GM12874 (cell line): ENCODE measurements at regions not wholly inside any gene's neighbourhood (a gene's known extent, or its start where the extent isn't known, plus 50 kb on each side); places are given as distances from the start of the nearest gene placed in this dataset.

Source experiments
- TF ChIP-seq, protein P1 (sequence below): IDR thresholded peaks from 2 replicates; pipeline ENCODE4 v1.5.1; 2011; ENCODE audit warnings: low read depth, mild to moderate bottlenecking, control low read depth, low read length, moderate library complexity; ENCODE audit not compliant: insufficient read depth

DNA sequence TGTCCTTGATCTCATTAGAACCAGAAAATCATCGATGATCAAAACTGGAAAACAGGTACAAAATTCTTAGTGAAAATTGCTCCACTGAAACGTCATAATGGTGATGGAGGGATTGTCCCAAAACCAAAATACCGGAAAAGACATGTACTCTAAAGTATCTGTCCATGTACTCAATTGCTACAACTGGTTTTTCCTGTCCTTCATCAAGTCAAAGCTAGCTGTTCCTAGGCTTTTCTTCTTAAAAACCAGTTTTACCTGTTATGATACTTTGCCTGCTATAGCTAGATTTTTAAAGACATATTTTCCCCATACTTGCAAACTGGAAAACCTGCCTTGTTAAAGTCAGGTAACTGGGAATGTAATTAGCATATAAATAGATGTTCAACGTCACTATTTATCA is 50.5 kb upstream of the LRRC1 start:
- TF ChIP-seq, protein P1, sequence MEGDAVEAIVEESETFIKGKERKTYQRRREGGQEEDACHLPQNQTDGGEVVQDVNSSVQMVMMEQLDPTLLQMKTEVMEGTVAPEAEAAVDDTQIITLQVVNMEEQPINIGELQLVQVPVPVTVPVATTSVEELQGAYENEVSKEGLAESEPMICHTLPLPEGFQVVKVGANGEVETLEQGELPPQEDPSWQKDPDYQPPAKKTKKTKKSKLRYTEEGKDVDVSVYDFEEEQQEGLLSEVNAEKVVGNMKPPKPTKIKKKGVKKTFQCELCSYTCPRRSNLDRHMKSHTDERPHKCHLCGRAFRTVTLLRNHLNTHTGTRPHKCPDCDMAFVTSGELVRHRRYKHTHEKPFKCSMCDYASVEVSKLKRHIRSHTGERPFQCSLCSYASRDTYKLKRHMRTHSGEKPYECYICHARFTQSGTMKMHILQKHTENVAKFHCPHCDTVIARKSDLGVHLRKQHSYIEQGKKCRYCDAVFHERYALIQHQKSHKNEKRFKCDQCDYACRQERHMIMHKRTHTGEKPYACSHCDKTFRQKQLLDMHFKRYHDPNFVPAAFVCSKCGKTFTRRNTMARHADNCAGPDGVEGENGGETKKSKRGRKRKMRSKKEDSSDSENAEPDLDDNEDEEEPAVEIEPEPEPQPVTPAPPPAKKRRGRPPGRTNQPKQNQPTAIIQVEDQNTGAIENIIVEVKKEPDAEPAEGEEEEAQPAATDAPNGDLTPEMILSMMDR: no peak

DNA sequence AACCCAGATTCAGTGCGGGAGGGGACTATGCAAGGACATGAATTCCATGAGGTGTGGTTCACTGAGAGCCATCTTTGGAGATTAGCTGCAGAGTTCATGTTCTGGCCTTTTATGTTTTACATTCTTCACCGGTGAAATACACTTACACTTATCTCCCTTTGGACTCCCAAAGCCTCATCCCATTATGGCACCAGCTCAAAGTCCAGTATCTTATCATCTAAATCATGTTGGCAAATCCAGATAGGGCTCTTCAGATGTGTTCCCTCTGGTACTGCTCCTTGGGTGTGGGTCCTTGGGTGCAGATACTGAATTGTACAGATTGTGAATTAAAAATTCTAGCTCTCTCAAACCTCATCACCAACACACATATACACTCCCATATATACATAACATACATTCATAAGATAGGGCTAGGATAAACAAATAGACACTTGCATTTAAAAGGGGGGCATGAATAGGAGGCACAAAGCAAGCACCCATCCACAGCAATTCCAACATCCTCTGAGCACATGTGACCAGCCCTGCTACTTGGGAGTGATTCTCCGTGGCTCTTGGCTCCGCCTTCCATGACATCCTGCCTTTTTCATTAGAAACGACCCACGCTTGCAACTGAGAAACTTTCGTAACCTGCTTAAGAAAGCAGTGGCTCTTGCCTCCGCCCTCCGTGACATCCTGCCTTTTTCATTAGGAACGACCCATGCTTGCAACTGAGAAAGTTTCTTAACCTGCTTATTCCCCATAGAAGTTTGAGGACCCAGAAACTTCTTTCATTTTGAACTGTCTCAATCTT is 53.6 kb upstream of the LRRC1 start:
- TF ChIP-seq, protein P1: no peak

DNA sequence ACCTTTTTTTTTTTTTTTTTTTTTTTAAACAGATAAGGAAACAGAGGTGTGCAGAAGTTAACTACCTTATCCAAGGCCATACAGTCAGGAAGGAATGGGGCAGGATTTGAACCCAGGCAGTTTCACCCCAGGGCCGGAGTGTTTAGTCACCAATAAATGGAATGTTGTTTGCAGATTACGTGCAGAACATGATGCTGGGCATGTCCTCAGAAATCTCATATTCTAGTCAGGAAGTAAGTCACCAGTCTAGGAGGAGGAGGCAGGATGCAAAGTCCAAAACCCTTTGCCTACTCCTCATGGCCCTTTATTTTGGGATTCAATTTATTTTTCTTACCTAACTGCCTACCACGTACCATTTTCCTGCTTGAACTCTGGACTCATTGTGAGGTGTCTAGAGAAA is 57.1 kb upstream of the LRRC1 start:
- TF ChIP-seq, protein P1: no peak

DNA sequence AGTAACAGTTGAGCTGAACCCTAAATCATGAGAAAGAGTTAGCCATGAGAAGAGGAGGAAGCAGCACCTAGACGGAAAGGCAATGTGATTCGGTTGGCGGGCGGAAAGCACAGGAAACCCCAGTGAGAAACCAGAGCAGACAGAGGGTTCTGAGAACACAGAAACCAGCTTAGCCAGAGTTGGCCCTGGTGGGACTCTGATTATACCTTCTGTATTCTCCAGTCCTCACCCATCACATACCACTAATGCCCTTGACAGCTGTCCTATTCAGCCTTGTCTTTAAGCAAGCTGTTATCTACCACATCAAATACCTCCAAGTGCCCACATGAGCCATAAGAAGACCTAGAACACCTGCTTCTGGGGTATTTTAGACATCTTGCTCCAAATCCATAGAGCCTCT is 58.9 kb upstream of the LRRC1 start:
- TF ChIP-seq, protein P1: no peak

DNA sequence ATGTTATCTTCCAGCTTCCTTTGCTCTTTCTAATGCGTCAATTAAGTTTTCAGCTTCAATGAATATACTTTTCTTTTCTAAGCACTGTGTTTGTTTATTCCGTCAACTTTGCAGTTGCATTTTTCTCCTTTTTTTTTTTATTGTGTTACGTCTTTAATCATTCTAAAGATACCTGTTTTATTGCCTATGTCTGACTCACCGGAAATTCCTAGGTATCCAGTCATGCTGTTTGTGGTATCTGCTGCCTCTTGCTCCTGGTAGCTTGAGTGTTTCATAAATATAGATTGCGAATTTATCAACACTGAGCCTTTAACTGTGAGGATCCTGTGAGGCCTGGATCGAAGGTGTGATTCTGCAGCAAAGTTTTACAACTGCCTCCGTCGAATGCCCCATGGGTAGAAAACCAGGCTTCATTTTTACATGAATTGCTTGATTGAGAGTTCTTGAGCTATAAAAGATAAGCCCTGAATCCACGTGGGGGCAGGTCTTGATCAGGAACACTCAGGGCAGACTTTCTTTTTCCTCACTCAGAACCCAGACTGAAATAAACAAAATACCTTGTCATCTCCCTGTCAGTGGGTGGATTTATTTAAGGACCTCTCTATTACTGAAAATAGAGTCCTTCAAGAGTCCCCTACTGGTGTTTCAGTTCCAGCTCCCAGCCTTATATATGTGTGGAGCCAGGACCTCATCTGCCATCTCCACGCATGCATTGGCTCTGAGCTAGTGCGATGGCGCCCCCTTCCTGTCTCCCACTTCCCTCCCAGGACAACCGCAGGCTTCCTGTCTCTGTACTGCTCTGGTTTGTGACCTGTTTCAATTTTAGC is 60.1 kb upstream of the LRRC1 start:
- TF ChIP-seq, protein P1: peak; percentile 37

DNA sequence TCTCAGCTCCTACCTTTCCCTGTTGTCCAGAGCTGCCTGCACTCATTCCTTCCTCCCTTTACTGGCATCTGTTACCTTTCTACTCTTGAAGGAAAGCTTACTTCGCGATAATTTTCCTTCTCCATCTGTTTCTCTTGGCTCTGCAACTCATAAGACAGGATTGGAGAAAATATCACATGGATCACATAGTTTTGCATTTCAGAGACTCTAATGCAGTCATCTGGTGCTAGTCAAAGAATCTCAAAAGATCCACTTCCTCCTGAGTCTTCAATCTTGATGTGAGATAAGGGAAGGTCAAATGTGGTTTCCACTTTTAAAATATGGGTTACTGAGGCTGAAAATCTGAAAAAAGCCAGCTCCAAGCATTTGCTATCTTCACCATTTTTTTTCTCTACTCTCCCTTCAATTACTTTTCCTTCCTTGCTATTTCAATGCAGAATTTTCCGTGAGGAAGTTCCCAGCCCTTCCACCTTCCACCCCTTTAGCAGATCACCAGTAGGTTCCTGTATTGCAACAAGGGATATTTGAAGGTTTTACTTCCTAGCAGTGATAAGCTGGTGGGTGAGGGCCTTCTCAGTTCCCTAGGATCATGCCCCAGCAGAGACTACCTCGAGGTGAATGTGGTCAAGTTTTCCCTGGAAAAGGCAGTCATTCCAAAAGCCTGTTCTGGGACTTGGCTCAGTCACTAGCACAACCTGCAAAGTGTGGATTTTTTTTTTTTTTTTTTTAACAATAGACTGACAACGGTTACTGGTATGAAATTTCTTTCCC is 62.8 kb upstream of the LRRC1 start:
- TF ChIP-seq, protein P1: no peak

DNA sequence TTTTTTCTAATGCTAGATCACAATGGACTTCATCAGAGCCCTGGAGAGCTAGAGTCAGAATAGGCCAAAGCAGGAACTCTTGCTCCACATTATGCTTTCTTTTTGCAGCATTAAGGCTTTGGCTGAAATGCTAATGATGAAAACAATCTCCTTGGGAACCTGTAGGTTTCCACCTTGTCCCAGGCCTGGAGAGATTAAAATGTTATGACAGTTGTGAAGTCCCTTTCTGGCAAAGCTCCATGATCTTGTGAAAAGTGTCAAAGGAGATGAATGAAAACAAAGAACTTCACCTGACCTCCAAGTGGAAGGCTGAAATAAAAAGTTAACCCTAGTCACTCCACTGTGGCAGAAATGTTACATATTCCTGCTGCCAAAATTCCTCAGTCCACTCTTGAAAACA is 64.0 kb upstream of the LRRC1 start:
- TF ChIP-seq, protein P1: no peak
